ENCODE measurements at regions not wholly inside any gene's neighbourhood (a gene's known extent, or its start where the extent isn't known, plus 50 kb on each side); places are given as distances from the start of the nearest gene placed in this dataset.

GRCh38 chr5:93141969-93142368 is 439.1 kb downstream of the NR2F1-AS1 start:
- TF ChIP-seq, protein P1, sequence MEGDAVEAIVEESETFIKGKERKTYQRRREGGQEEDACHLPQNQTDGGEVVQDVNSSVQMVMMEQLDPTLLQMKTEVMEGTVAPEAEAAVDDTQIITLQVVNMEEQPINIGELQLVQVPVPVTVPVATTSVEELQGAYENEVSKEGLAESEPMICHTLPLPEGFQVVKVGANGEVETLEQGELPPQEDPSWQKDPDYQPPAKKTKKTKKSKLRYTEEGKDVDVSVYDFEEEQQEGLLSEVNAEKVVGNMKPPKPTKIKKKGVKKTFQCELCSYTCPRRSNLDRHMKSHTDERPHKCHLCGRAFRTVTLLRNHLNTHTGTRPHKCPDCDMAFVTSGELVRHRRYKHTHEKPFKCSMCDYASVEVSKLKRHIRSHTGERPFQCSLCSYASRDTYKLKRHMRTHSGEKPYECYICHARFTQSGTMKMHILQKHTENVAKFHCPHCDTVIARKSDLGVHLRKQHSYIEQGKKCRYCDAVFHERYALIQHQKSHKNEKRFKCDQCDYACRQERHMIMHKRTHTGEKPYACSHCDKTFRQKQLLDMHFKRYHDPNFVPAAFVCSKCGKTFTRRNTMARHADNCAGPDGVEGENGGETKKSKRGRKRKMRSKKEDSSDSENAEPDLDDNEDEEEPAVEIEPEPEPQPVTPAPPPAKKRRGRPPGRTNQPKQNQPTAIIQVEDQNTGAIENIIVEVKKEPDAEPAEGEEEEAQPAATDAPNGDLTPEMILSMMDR (IDR thresholded peaks at IDR 0.05; ENCODE audit: low read length): no peak
- no peak for TF ChIP-seq EZH2 (IDR thresholded peaks at IDR 0.05; ENCODE audit: borderline replicate concordance, low read length)

Data from OCI-LY1 (cell line).